ENCODE measurements at regions not wholly inside any gene's neighbourhood (a gene's known extent, or its start where the extent isn't known, plus 50 kb on each side); places are given as distances from the start of the nearest gene placed in this dataset.

DNA sequence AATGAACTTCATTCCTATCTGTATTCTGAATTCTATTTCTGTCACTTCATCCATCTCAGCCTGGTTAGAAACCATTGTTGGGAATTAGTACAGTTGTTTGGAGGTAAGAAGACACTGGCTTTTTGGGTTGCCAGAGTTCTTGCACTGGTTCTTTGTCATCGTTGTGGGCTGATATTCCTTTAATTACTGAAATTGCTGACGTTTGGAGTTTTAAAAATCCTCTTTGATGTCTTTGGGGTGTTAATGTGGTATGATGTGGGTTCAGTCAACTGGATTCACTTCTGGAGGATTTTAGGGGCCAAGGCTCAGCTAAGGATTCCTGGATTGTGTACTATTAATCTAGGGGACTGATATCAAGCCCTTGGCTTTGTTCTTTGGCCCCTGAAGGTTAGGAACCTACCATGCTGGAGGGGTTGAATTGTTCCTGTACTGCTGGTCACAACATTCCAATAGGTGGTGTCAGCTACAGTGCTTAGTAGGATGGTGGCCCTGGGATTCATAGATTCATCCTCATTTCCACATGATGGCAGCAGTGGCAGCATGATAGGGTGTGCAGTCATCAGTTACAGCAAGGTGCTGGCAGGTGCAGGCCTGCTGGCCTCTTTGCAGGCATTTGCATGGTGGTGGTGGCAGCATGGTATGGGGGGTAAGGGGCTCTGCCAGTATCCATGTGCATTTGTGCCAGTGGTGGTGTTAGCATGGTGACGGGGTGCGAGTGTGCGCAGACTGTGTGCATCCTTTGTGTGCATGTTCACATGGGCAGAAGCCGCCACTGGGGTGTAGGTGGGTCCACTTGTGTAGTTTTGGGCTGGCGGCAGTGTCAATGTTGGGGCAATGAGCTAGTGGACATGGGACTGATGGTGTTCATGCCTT, 301.3 kb downstream of the TEX13C start:
- Histone ChIP-seq H3K9ac (no peak overlapping the region), H3K9me3 (replicated peaks in 1 of 11) (no peaks in the 10 kb centered on the region; a peak in 3 of 22 replicates), H4K20me1 (0 out of 22 replicates have a peak, but pooled peaks cover 0 to 9% (median 0%) of the 10 kb centered on the region in 11 experiments), H3K36me3 (no peaks in the 10 kb centered on the region), H3K4me2 (no peak overlapping the region), H3K27ac (no peak overlapping the region), H3K27me3 (peaks cover 35 to 97% (median 77%) of the 10 kb centered on the region in 11 experiments), H3K4me3 (no peak overlapping the region), H3K4me1 (no peaks in the 10 kb centered on the region)
- TF ChIP-seq Cebpa-rat (IDR thresholded peaks at IDR 0.05): no peak

DNA sequence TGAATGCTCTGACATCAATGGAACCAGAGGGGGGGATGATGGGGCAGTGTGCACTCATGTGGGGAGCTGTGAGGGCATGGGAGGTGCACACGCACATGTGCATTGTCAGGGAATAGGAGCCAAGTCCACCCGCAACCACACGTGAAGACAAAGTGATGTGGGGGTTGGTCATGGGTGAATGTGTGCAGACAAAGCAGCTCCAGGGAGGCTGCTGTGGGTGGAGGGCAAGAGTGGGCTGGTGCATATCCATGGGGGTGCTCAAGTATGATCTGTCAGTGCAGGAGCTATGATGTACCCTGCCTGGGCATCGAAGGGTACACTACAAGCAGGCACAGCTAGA, 301.9 kb downstream of the TEX13C start:
- Histone ChIP-seq H4K20me1 (peaks cover 0 to 9% (median 0%) of the 10 kb centered on the region in 11 experiments; a peak in 1 of 22 replicates), H3K4me2 (no peak overlapping the region), H3K27me3 (peaks cover 35 to 98% (median 78%) of the 10 kb centered on the region in 11 experiments; a peak in 21 of 22 replicates), H3K9me3 (replicated peaks in 1 of 11) (no peaks in the 10 kb centered on the region; a peak in 3 of 22 replicates), H3K27ac (no peak overlapping the region), H3K36me3 (no peaks in the 10 kb centered on the region), H3K4me1 (no peaks in the 10 kb centered on the region), H3K4me3 (no peak overlapping the region), H3K9ac (no peak overlapping the region)
- TF ChIP-seq Cebpa-rat (IDR thresholded peaks at IDR 0.05): no peak

- H3K36me3 ChIP-seq: no peaks in the 10 kb centered on the region
These were observed 303.2 kb downstream of the TEX13C start for GRCh38 chrX:125622899-125623298.

DNA sequence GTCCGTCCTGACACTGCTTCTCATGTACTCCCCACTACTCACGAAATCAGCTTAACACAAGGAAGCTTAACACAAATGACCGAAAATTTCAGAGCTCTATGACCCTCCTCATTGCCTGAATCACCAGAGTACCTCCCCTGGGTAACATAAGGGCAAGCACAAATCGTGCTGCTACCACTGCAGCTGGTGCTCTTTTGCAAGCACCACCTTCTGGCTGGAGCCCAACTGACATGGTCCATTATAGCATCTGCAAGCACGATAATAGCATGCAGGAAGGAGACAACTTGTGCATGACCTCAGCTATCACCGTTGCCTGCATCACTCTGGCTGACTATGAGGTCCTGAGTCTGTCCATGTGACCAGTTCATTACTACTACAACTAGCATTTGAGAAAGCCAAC, 308.0 kb downstream of the TEX13C start:
- no peak for TF ChIP-seq Cebpa-rat (IDR thresholded peaks at IDR 0.05)
- Histone ChIP-seq H3K4me3 (no peak overlapping the region), H4K20me1 (peaks cover 0 to 6% (median 0%) of the 10 kb centered on the region in 11 experiments; a peak in 1 of 22 replicates), H3K36me3 (no peaks in the 10 kb centered on the region), H3K27me3 (peaks cover 31 to 98% (median 74%) of the 10 kb centered on the region in 11 experiments; a peak in 21 of 22 replicates), H3K27ac (no peak overlapping the region), H3K9ac (no peak overlapping the region), H3K9me3 (replicated peaks in 1 of 11) (0 out of 22 replicates have a peak, but pooled peaks cover 0 to 9% (median 0%) of the 10 kb centered on the region in 11 experiments), H3K4me2 (no peak overlapping the region), H3K4me1 (no peaks in the 10 kb centered on the region)

More at GRCh38 chrX:125622899-125623298, 303.2 kb downstream of the TEX13C start:
- no peak for TF ChIP-seq Cebpa-rat (IDR thresholded peaks at IDR 0.05)
- H3K4me3 ChIP-seq: no peak overlapping the region
- peaks cover 40 to 98% (median 79%) of the 10 kb centered on the region in 11 experiments; a peak in 21 of 22 replicates for H3K27me3 ChIP-seq
- H3K4me1 ChIP-seq: no peaks in the 10 kb centered on the region
- H3K4me2 ChIP-seq: no peak overlapping the region
- peaks cover 0 to 15% (median 0%) of the 10 kb centered on the region in 11 experiments; a peak in 1 of 22 replicates for H4K20me1 ChIP-seq
- no peak overlapping the region for H3K27ac ChIP-seq
- no peaks in the 10 kb centered on the region; a peak in 3 of 22 replicates for H3K9me3 ChIP-seq (replicated peaks in 1 of 11)
- H3K9ac ChIP-seq: no peak overlapping the region

GRCh38 chrX:125628435-125628834, 308.8 kb downstream of the TEX13C start:
- Histone ChIP-seq H3K4me3 (no peak overlapping the region), H3K9ac (no peak overlapping the region), H3K4me2 (no peak overlapping the region), H4K20me1 (peaks cover 0 to 6% (median 0%) of the 10 kb centered on the region in 11 experiments; a peak in 1 of 22 replicates), H3K36me3 (no peaks in the 10 kb centered on the region), H3K9me3 (replicated peaks in 1 of 11) (0 out of 22 replicates have a peak, but pooled peaks cover 0 to 12% (median 0%) of the 10 kb centered on the region in 11 experiments), H3K4me1 (no peaks in the 10 kb centered on the region), H3K27ac (no peak overlapping the region), H3K27me3 (peaks cover 31 to 98% (median 72%) of the 10 kb centered on the region in 11 experiments; a peak in 21 of 22 replicates)
- TF ChIP-seq Cebpa-rat (IDR thresholded peaks at IDR 0.05): no peak

DNA sequence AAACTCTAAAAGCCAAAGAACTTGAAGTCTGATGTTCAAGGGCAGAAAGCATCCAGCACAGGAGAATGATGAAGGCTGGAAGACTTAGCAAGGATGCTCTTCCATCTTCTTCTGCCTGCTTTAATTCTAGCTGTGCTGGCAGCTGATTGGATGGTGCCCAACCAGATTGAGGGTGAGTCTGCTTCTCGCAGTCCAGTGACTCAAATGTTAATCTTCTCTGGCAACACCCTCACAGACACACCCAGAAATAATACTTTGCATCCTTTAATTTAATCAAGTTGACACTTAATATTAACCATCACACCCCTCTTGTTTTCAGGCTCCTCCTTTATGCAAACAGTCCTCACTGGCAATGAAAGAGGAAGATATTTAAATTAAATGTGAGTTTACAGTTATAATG, 321.7 kb downstream of the TEX13C start:
- H3K27ac ChIP-seq: no peak overlapping the region
- H3K9me3 ChIP-seq (replicated peaks in 1 of 11): peaks cover 0 to 15% (median 0%) of the 10 kb centered on the region in 11 experiments; a peak in 5 of 22 replicates
- peaks cover 0 to 67% (median 45%) of the 10 kb centered on the region in 11 experiments; a peak in 18 of 22 replicates for H3K27me3 ChIP-seq
- no peak for TF ChIP-seq Cebpa-rat (IDR thresholded peaks at IDR 0.05)
- H3K4me2 ChIP-seq: no peak overlapping the region
- no peaks in the 10 kb centered on the region for H3K4me1 ChIP-seq
- no peaks in the 10 kb centered on the region; a peak in 2 of 22 replicates for H4K20me1 ChIP-seq
- H3K36me3 ChIP-seq: no peaks in the 10 kb centered on the region
- no peak overlapping the region for H3K4me3 ChIP-seq
- H3K9ac ChIP-seq: no peak overlapping the region

DNA sequence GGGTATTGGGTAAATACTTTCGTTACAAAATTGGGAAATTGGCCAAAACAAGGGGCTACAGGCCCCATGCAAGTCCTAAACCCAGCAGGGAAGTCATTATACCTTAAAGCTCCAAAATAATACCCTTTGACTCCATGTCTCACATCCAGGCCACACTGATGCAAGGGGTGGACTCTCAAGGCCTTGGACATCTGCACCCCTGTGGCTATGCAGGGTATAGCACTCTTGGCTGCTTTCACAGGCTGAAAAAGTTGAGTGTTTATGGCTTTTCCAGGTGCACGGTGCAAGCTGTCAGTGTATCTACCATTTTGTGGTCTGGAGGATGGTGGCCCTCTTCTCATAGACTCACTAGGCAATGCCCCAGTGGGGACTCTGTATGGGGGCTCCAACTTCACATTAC, 326.5 kb downstream of the TEX13C start:
- Histone ChIP-seq H3K27ac (no peak overlapping the region), H3K9me3 (replicated peaks in 1 of 11) (peaks cover 0 to 19% (median 0%) of the 10 kb centered on the region in 11 experiments; a peak in 5 of 22 replicates), H3K4me1 (no peaks in the 10 kb centered on the region), H3K27me3 (peaks cover 8 to 73% (median 53%) of the 10 kb centered on the region in 11 experiments; a peak in 21 of 22 replicates), H3K4me3 (no peak overlapping the region), H3K9ac (no peak overlapping the region), H4K20me1 (no peaks in the 10 kb centered on the region; a peak in 1 of 22 replicates), H3K4me2 (no peak overlapping the region), H3K36me3 (no peaks in the 10 kb centered on the region)
- TF ChIP-seq Cebpa-rat (IDR thresholded peaks at IDR 0.05): no peak

- Histone ChIP-seq H3K4me3 (no peak overlapping the region), H3K4me2 (no peak overlapping the region), H3K36me3 (no peaks in the 10 kb centered on the region), H3K27ac (no peak overlapping the region), H3K9ac (no peak overlapping the region), H4K20me1 (peaks cover 0 to 3% (median 0%) of the 10 kb centered on the region in 11 experiments; a peak in 1 of 22 replicates), H3K9me3 (replicated peaks in 1 of 11) (peaks cover 0 to 4% (median 0%) of the 10 kb centered on the region in 11 experiments; a peak in 3 of 22 replicates), H3K27me3 (peaks cover 22 to 90% (median 70%) of the 10 kb centered on the region in 11 experiments; a peak in 21 of 22 replicates), H3K4me1 (no peaks in the 10 kb centered on the region)
- no peak for TF ChIP-seq Cebpa-rat (IDR thresholded peaks at IDR 0.05)
These were observed 331.8 kb downstream of the TEX13C start for GRCh38 chrX:125651426-125651825.

GRCh38 chrX:125654501-125654900, 334.8 kb downstream of the TEX13C start:
- Histone ChIP-seq H3K27ac (no peak overlapping the region), H3K9ac (no peak overlapping the region), H3K4me2 (no peak overlapping the region), H3K4me1 (no peaks in the 10 kb centered on the region), H3K27me3 (peaks cover 17 to 60% (median 42%) of the 10 kb centered on the region in 11 experiments; a peak in 21 of 22 replicates), H3K9me3 (replicated peaks in 1 of 11) (peaks cover 0 to 4% (median 0%) of the 10 kb centered on the region in 11 experiments; a peak in 2 of 22 replicates), H3K36me3 (no peaks in the 10 kb centered on the region), H4K20me1 (peaks cover 0 to 3% (median 0%) of the 10 kb centered on the region in 11 experiments; a peak in 1 of 22 replicates), H3K4me3 (no peak overlapping the region)
- no peak for TF ChIP-seq Cebpa-rat (IDR thresholded peaks at IDR 0.05)
